Non-pigmented ciliary epithelial cell (primary cell): ENCODE measurements at regions not wholly inside any gene's neighbourhood (a gene's known extent, or its start where the extent isn't known, plus 50 kb on each side); places are given as distances from the start of the nearest gene placed in this dataset.

Source experiments
- DNase-seq: peaks from one replicate; pipeline ENCODE4 v3.0.0-alpha.2; 2010; ENCODE audit warnings: low read depth

DNA sequence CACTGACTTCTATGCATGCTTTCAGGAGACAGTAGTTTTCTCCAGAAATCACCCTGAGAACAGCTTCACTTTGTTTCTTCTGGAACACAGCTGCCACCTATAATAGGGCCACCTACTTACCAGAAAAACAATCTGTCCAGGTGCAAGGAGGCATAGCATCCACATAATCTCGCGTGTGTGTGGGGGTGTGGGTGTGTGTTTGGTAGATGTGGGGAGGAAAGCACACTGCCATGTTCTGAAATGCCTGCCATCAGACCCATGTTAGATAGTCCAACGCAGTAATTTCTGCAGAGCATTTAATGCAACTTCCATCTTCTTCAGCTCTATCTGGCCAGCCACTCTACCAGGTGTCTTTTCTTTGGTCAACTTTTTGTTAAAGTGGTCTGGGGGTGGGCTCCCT lies 102.9 kb downstream of the ACER2 start:
- DNase-seq = no peak

DNA sequence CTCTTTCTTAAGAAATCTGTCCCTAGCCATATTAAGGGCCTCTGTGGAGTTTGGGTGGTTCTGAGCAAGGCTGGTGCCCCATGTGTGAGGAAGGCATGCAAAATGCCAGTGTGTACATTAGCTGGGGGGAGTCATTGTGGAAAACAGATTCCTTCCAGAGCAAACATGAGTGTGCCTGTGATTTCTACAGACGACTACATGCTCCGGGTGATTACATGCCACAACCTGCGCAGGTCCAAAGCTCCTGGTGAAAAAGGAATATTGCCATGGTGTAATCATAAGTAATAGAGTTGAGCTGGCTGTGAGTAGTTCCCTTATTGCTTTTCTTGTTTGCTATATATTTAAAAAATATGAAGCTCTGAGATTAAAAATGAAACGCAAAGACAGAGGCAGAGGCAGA lies 102.1 kb downstream of the ACER2 start:
- no peak for DNase-seq
